ENCODE measurements at regions not wholly inside any gene's neighbourhood (a gene's known extent, or its start where the extent isn't known, plus 50 kb on each side); places are given as distances from the start of the nearest gene placed in this dataset.
"Not testable (repeated sequence)": the region's sequence is repeated elsewhere in the genome, so short reads cannot be mapped to it uniquely, and the experiment has no call there.

DNA sequence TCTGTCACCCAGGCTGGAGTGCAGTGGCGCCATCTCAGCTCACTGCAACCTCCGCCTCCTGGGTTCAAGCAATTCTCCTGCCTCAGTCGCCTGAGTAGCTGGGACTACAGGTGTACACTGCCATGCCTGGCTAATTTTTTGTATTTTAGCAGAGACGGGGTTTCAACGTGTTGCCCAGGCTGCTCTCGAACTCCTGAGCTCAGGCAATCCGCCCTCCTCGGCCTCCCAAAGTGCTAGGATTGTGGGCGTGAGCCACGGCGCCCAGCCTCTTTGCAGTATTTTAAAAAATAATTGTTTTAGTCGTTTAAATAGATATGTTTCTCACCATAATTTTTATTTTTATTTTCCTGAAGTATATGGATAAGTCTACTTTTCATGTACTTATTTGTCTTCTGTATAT, 452.9 kb upstream of the SPTLC3 start:
- H3K27me3 Mint-ChIP-seq; H3K27ac Mint-ChIP-seq; H3K36me3 Mint-ChIP-seq (ENCODE audit: low read depth); H3K9me3 Mint-ChIP-seq; H3K4me3 Mint-ChIP-seq; intact Hi-C loops (cut with micrococcal nuclease); H3K4me1 Mint-ChIP-seq (ENCODE audit: low read depth): not testable (repeated sequence)

DNA sequence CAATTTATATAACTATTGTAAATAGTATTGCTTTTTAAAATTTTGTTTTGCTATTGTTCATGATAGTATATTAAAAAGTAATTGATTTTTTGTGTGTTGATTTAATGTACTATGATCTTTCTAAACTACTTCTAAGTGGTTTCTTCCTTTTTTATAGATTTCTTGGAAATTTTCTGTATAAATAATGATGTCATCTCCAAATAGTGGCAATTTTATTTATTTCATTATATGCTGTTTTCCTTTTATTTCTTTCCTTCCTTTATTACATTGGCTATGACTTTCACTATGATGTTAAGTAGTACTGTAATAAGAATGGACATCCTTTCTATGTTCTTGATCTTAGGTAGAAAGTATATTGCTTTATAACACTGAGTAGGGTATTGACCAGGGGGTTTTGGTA, 451.5 kb upstream of the SPTLC3 start:
- intact Hi-C loops (cut with micrococcal nuclease) = no loop called here
- Mint-ChIP-seq H3K27me3 (no peaks in the 10 kb centered on the region), H3K4me1 (ENCODE audit: low read depth) (no peaks in the 10 kb centered on the region), H3K4me3 (no peak overlapping the region), H3K9me3 (no peaks in the 10 kb centered on the region), H3K27ac (no peak overlapping the region), H3K36me3 (ENCODE audit: low read depth) (no peaks in the 10 kb centered on the region)

DNA sequence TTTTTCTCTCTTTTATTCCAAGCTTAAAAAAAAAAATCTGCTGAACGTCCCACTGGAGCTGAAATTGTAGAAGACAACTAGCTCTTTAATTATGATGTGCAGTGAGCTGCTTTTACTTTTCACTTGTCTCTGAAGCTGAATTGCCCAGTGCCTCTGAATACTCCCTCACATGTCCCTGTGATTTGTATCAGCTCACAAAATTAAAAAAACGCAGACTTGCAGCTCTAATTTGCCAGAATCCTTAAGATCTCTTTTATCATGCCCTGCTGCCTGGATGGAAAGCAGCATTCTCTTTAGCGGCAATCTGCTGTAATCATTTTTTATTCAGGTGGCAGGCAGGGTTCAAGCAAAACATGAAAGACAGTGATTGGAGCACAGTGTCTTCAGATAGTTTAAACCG, 443.8 kb upstream of the SPTLC3 start:
- intact Hi-C loops (cut with micrococcal nuclease) = no loop called here
- Mint-ChIP-seq H3K9me3 (no peaks in the 10 kb centered on the region), H3K27ac (no peak overlapping the region), H3K36me3 (ENCODE audit: low read depth) (no peaks in the 10 kb centered on the region), H3K4me3 (no peak overlapping the region), H3K4me1 (ENCODE audit: low read depth) (no peaks in the 10 kb centered on the region), H3K27me3 (no peaks in the 10 kb centered on the region)

DNA sequence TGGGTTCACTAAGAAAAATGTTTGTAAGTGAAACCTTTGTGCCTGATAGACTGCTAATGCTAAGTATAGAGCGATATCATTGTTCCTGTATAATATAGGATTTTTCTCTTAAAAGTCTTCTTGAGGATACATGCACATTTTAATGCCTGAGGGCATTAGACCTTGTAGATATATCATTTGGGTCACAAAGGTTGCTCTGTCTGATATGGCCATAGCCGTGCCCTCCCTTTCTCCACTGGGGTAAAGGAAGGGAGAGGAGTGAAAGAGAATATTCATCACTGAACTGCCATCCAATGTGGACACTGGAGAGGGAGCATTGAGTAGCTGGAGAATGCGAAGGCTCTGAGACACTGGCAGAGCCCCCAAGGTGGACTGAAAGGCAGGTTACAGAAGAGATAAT, 442.2 kb upstream of the SPTLC3 start:
- H3K27ac Mint-ChIP-seq = no peak overlapping the region
- H3K4me1 Mint-ChIP-seq (ENCODE audit: low read depth) = no peaks in the 10 kb centered on the region
- intact Hi-C loops (cut with micrococcal nuclease) = no loop called here
- H3K36me3 Mint-ChIP-seq (ENCODE audit: low read depth) = no peaks in the 10 kb centered on the region
- no peaks in the 10 kb centered on the region for H3K9me3 Mint-ChIP-seq
- H3K27me3 Mint-ChIP-seq = no peaks in the 10 kb centered on the region
- H3K4me3 Mint-ChIP-seq = no peak overlapping the region

DNA sequence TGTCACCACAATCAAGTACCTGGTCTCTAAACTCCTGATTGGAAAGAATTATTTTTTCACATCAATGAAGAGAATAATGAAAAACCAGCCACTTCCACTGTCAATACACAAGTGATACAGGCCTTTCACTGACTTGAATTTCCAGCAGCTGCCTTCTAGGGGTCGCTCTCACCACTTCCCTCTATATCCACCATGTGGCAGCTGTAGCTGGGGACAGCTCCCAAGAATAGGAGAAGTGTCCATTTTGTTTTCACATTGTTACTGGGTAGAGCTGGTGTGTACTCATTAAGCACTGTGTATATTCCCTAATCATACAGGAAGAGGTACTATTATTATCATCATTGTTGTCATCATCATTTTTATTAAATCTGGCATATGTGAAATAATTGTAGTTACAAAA, 438.4 kb upstream of the SPTLC3 start:
- Mint-ChIP-seq H3K36me3 (ENCODE audit: low read depth) (no peaks in the 10 kb centered on the region), H3K4me3 (no peak overlapping the region), H3K27me3 (no peaks in the 10 kb centered on the region), H3K27ac (no peak overlapping the region), H3K4me1 (ENCODE audit: low read depth) (no peaks in the 10 kb centered on the region), H3K9me3 (no peaks in the 10 kb centered on the region)
- intact Hi-C loops (cut with micrococcal nuclease) = no loop called here

DNA sequence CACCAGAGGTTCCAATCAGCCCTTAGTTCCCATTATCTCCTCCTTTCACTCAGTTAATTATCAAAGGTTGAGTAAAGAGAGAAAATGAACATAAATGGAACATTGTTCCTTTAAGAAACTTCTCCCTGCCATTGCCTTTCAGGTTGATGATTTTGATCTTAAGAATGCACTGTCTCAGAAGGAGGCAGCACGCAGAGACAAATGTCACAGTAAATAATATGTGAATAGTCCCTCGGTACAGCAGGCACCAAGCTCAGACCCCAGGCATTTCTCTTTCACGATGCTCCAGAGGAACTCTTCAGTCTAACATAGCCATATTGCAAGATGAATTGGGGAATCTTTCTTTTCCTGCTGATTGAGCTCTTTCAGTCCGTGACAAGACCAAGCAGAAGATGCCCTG, 435.3 kb upstream of the SPTLC3 start:
- intact Hi-C loops (cut with micrococcal nuclease) = no loop called here
- Mint-ChIP-seq H3K4me3 (no peak overlapping the region), H3K27me3 (no peaks in the 10 kb centered on the region), H3K36me3 (ENCODE audit: low read depth) (no peaks in the 10 kb centered on the region), H3K27ac (no peak overlapping the region), H3K4me1 (ENCODE audit: low read depth) (no peaks in the 10 kb centered on the region), H3K9me3 (no peaks in the 10 kb centered on the region)

DNA sequence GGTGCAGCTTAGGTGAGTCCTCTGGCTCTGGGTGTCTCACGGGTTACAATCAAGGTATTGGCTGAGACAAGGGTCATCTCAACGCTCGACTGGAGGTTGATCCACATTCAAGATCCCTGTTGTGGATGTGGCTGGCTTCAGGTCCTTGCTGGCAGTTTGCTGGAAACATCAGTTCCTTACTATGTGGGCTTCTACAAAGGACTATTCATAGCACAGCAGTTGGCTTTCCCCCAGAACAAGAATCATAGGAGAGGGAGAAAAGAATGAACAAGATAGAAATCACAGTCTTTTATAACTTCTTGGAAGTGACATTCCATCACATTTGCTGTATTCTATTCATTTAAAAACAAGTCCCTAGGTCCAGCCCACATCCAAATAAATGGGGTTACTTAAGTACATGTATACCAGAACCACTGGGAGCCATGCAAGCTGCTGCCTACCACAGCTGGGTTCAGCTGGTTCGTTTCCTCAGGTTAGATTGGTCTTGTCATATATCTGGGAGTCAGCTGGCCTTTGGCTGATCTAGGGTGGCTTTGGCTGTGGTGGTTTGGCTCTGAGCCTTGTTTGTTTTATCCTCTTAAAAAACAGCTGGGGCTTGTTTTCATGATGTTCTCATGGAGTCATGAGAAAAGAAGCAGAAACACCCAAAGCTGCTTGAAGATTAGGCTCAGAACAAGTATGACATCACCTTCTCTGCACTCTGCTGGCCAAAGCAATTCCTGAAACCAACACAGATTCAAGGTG, 433.2 kb upstream of the SPTLC3 start:
- no peaks in the 10 kb centered on the region for H3K27me3 Mint-ChIP-seq
- intact Hi-C loops (cut with micrococcal nuclease) = no loop called here
- H3K4me1 Mint-ChIP-seq (ENCODE audit: low read depth) = no peaks in the 10 kb centered on the region
- H3K9me3 Mint-ChIP-seq = no peaks in the 10 kb centered on the region
- no peak overlapping the region for H3K4me3 Mint-ChIP-seq
- H3K36me3 Mint-ChIP-seq (ENCODE audit: low read depth) = no peaks in the 10 kb centered on the region
- H3K27ac Mint-ChIP-seq = no peak overlapping the region

DNA sequence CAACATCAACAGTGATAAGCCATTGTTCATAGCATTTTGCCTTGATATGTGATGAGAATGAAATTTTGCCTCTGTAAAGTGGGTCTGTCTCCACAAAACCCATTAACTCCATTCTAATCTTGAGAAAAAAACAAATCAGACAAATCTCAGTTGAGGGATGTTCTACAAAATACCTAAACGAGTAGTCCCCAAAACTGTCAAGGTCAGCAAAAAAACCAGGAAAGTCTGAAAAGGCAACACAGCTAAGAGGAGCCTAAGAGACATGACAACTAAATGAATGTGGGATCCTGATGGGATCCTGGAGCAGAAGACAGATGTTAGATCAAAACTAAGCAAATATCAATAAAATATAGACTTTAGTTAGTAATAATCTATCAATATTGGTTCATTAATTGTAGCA, 431.6 kb upstream of the SPTLC3 start:
- no peak overlapping the region for H3K4me3 Mint-ChIP-seq
- no peaks in the 10 kb centered on the region for H3K27me3 Mint-ChIP-seq
- H3K4me1 Mint-ChIP-seq (ENCODE audit: low read depth) = no peaks in the 10 kb centered on the region
- H3K27ac Mint-ChIP-seq = no peak overlapping the region
- H3K36me3 Mint-ChIP-seq (ENCODE audit: low read depth) = no peaks in the 10 kb centered on the region
- intact Hi-C loops (cut with micrococcal nuclease) = no loop called here
- peaks cover 9% of the 10 kb centered on the region for H3K9me3 Mint-ChIP-seq

DNA sequence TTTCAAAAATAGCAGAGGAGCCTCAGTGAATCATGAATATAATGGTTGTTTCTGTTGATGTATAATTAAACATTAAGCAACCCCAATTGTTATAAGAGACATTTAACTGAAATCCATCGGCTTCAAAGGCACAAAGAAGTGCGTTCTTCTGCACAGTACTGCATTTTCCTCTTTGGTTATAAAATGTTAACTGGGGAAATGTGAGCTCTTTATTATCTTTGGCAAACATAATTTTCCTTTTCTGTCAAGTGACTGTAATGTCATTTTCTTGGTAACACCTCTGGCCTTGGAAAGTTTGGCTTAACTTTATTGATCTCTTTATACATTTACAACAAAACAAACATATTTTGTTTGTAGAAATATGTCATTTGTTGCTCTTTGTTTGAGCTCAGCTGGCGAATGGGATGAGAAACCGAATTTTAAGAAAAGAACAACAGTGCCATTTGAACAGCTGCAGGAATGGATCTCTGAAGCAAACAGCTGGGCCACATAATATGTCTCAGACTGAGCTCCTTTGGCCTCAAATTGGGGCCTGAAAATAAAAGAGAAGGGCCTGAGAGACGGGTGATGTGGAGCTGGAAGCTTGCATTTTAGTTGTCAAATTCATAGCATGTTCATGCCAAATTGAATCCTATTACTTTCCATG, 427.0 kb upstream of the SPTLC3 start:
- Mint-ChIP-seq H3K4me1 (ENCODE audit: low read depth) (no peaks in the 10 kb centered on the region), H3K27me3 (no peaks in the 10 kb centered on the region), H3K36me3 (ENCODE audit: low read depth) (no peaks in the 10 kb centered on the region), H3K4me3 (no peak overlapping the region), H3K27ac (no peak overlapping the region), H3K9me3 (peaks cover 23% of the 10 kb centered on the region)
- intact Hi-C loops (cut with micrococcal nuclease) = no loop called here

DNA sequence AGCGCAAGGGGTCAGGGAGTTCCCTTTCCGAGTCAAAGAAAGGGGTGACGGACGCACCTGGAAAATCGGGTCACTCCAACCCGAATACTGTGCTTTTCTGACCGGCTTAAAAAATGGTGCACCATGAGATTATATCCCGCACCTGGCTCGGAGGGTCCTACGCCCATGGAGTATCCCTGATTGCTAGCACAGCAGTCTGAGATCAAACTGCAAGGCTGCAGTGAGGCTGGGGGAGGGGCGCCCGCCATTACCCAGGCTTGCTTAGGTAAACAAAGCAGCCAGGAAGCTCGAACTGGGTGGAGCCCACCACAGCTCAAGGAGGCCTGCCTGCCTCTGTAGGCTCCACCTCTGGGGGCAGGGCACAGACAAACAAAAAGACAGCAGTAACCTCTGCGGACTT, 426.1 kb upstream of the SPTLC3 start:
- H3K27ac Mint-ChIP-seq; H3K4me3 Mint-ChIP-seq; intact Hi-C loops (cut with micrococcal nuclease); H3K36me3 Mint-ChIP-seq (ENCODE audit: low read depth); H3K4me1 Mint-ChIP-seq (ENCODE audit: low read depth); H3K27me3 Mint-ChIP-seq: not testable (repeated sequence)
- H3K9me3 Mint-ChIP-seq = peaks cover 23% of the 10 kb centered on the region

DNA sequence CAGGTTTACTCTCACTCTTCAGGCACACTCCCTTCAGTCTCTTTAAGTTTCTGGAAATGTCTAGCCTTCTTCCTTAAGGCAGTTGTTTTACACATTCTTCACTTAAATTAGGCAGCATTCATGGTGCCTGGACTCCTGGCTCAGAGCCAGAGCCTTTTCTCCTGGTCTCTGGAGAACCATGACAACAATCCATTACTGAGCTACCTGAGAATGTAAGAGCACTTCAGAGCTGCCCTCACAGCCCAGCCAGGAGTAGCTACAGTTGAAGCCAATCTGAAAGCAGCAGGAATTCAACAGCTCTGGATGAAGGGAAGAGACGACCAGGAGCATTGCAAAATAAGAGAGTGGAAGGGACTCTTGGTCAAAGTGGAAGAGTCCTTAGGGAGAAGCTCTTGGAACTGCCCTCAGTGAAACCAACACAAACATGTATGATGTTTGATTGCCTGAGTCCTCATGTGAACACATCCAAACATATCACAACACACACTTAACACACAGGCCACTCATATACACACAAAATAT, 416.8 kb upstream of the SPTLC3 start:
- Mint-ChIP-seq H3K36me3 (ENCODE audit: low read depth) (no peaks in the 10 kb centered on the region), H3K27ac (no peak overlapping the region), H3K27me3 (no peaks in the 10 kb centered on the region), H3K4me3 (no peak overlapping the region), H3K4me1 (ENCODE audit: low read depth) (no peaks in the 10 kb centered on the region), H3K9me3 (peaks cover 9% of the 10 kb centered on the region)
- intact Hi-C loops (cut with micrococcal nuclease) = no loop called here

DNA sequence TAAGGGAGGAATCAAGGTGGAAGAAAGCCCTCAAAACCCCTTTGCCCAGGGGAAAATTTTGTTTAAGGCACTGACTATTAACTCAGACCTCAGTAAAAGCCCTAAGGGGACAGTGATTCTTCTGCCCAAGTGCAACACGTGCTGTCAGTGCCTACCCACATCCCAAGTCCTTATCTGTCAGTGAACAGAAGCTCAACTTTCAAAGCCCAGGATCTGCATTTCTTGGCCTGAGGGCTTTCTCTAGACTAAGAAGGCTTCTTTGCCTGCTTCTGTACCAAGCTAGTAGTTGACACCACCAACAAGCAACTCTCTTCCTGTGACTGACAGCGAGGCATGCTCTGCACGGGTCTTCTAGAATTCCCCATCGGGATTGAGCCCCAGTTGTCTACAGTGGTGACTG, 416.0 kb upstream of the SPTLC3 start:
- Mint-ChIP-seq H3K27me3 (no peaks in the 10 kb centered on the region), H3K4me1 (ENCODE audit: low read depth) (no peaks in the 10 kb centered on the region), H3K4me3 (no peak overlapping the region), H3K36me3 (ENCODE audit: low read depth) (no peaks in the 10 kb centered on the region), H3K27ac (no peak overlapping the region), H3K9me3 (peaks cover 9% of the 10 kb centered on the region)
- intact Hi-C loops (cut with micrococcal nuclease) = no loop called here

DNA sequence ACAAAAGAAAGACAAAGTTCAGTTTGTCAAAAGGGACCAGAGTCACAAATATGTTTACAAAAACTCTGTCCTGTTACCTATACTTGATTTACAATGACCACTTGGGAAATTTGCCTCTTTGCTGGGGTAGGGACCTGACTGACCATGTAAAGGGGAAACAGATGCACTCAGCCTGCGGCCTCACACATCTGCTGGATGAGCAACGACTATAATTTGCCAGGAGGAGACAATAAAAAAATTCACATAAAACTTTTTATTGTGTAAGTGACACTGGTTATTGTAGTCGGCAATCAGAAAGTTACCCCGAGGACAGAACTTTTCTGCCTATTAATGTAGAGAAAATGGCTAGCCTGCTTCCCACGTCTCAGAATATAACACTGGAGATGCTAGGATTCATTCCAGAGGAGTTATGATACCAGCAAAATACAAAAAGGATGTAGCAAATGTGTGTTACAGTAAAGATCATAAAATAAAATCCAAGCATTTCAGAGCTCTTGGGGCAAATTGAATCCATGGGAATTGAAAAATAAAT, 415.4 kb upstream of the SPTLC3 start:
- no peaks in the 10 kb centered on the region for H3K4me1 Mint-ChIP-seq (ENCODE audit: low read depth)
- no peak overlapping the region for H3K27ac Mint-ChIP-seq
- intact Hi-C loops (cut with micrococcal nuclease) = no loop called here
- no peak overlapping the region for H3K4me3 Mint-ChIP-seq
- peaks cover 9% of the 10 kb centered on the region for H3K9me3 Mint-ChIP-seq
- no peaks in the 10 kb centered on the region for H3K27me3 Mint-ChIP-seq
- H3K36me3 Mint-ChIP-seq (ENCODE audit: low read depth) = no peaks in the 10 kb centered on the region

DNA sequence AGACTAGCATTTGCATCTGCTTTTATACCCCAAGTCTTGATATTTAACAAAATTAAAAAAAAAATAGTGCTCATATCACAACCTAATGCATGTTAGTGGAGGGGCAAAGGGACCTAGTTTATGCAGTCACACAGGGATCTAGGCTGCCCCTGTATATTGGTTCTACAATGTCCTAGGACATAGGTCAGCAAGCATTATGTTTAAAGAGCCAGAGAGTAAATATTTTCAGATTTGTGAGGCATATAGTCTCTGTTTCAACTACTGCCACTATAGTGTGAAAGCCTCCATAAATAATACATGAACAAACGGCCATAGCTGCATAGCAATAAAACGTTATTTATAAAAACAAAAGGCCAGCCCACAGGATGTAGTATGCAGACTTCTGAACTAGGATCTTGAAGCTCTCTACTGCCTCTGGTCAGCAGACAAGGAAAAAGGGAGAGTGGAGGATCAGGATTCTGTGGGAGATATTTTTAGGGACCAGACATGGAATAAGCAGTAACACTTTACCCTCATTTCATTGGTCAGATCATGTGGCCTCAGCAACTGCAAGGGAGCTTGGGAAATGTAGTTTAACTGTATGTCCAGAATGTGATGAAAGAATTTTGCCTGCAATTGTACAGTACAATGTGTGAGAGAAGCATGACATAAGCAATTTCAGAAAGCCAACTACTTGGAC, 414.2 kb upstream of the SPTLC3 start:
- no peaks in the 10 kb centered on the region for H3K27me3 Mint-ChIP-seq
- H3K27ac Mint-ChIP-seq = no peak overlapping the region
- H3K36me3 Mint-ChIP-seq (ENCODE audit: low read depth) = no peaks in the 10 kb centered on the region
- no peak overlapping the region for H3K4me3 Mint-ChIP-seq
- H3K9me3 Mint-ChIP-seq = peaks cover 9% of the 10 kb centered on the region
- no peaks in the 10 kb centered on the region for H3K4me1 Mint-ChIP-seq (ENCODE audit: low read depth)
- intact Hi-C loops (cut with micrococcal nuclease) = no loop called here
